Loucy (cell line): ENCODE measurements at regions not wholly inside any gene's neighbourhood (a gene's known extent, or its start where the extent isn't known, plus 50 kb on each side); places are given as distances from the start of the nearest gene placed in this dataset.
"Not testable (repeated sequence)": the region's sequence is repeated elsewhere in the genome, so short reads cannot be mapped to it uniquely, and the experiment has no call there.

Experiments used
- H2AFZ ChIP-seq: fragments of 200-600 bp; sonication (generic); 2 replicates; pipeline ENCODE4 v1.6.0; 2016; ENCODE audit warnings: antibody characterized with exemption, mild to moderate bottlenecking, low read length, moderate library complexity
- H3F3A ChIP-seq: fragments of 200-600 bp; 2 replicates; pipeline ENCODE4 v1.6.0; 2016; ENCODE audit warnings: antibody characterized with exemption, low read depth, mild to moderate bottlenecking
- H3K27me3 ChIP-seq: fragments of 200-600 bp; sonication (generic); 2 replicates; pipeline ENCODE4 v1.6.1; 2014; ENCODE audit warnings: low read length, mild to moderate bottlenecking; ENCODE audit not compliant: insufficient read depth, poor library complexity, severe bottlenecking
- H3K36me3 ChIP-seq: fragments of 200-600 bp; sonication (generic); 2 replicates; pipeline ENCODE4 v1.6.1; 2016; ENCODE audit warnings: low read length; ENCODE audit not compliant: insufficient read depth
- H3K4me1 ChIP-seq: fragments of 200-600 bp; sonication (generic); 2 replicates; pipeline ENCODE4 v1.5.1; 2014; ENCODE audit warnings: low read length, mild to moderate bottlenecking; ENCODE audit not compliant: insufficient read depth, poor library complexity, severe bottlenecking
- H3K4me2 ChIP-seq: fragments of 200-600 bp; sonication (generic); 2 replicates; pipeline ENCODE4 v1.6.0; 2014; ENCODE audit warnings: antibody characterized with exemption, low read length, low read depth, mild to moderate bottlenecking; ENCODE audit not compliant: poor library complexity, severe bottlenecking
- H3K4me3 ChIP-seq: fragments of 200-600 bp; sonication (generic); 2 replicates; pipeline ENCODE4 v1.5.1; 2014; ENCODE audit warnings: low read length, mild to moderate bottlenecking, mixed read lengths; ENCODE audit not compliant: poor library complexity, severe bottlenecking
- H3K79me2 ChIP-seq: fragments of 200-600 bp; sonication (generic); 2 replicates; pipeline ENCODE4 v1.6.1; 2014; ENCODE audit warnings: low read length; ENCODE audit not compliant: insufficient read depth
- H3K9ac ChIP-seq: fragments of 200-600 bp; sonication (generic); 2 replicates; pipeline ENCODE4 v1.6.0; 2014; ENCODE audit warnings: mild to moderate bottlenecking, low read depth, low read length, moderate library complexity; ENCODE audit not compliant: poor library complexity, severe bottlenecking
- H3K9me2 ChIP-seq: fragments of 200-600 bp; sonication (generic); replicated peaks from 2 replicates; pipeline ENCODE4 v1.6.1; 2016; ENCODE audit warnings: low read depth, low read length, mixed read lengths
- H3K9me3 ChIP-seq: fragments of 200-600 bp; sonication (generic); 2 replicates; pipeline ENCODE4 v1.6.1; 2014; ENCODE audit warnings: mild to moderate bottlenecking, antibody characterized with exemption, low read length, low read depth; ENCODE audit not compliant: insufficient read depth
- H4K20me1 ChIP-seq: fragments of 200-600 bp; sonication (generic); 2 replicates; pipeline ENCODE4 v1.6.0; 2014; ENCODE audit warnings: antibody characterized with exemption, low read length, mild to moderate bottlenecking; ENCODE audit not compliant: insufficient read depth, poor library complexity, severe bottlenecking
- EZH2phosphoT487 ChIP-seq: fragments of 200-600 bp; IDR thresholded peaks from 2 replicates; pipeline ENCODE4 v1.6.1; 2018; ENCODE audit warnings: antibody characterized with exemption, mild to moderate bottlenecking, moderate library complexity, borderline replicate concordance
- TF ChIP-seq, protein P1 (sequence below): fragments of 200-600 bp; sonication (generic); conservative IDR thresholded peaks from 2 replicates; pipeline ENCODE4 v1.5.1; 2014; ENCODE audit warnings: mild to moderate bottlenecking, antibody characterized with exemption, low read length

- TF ChIP-seq, protein P1, sequence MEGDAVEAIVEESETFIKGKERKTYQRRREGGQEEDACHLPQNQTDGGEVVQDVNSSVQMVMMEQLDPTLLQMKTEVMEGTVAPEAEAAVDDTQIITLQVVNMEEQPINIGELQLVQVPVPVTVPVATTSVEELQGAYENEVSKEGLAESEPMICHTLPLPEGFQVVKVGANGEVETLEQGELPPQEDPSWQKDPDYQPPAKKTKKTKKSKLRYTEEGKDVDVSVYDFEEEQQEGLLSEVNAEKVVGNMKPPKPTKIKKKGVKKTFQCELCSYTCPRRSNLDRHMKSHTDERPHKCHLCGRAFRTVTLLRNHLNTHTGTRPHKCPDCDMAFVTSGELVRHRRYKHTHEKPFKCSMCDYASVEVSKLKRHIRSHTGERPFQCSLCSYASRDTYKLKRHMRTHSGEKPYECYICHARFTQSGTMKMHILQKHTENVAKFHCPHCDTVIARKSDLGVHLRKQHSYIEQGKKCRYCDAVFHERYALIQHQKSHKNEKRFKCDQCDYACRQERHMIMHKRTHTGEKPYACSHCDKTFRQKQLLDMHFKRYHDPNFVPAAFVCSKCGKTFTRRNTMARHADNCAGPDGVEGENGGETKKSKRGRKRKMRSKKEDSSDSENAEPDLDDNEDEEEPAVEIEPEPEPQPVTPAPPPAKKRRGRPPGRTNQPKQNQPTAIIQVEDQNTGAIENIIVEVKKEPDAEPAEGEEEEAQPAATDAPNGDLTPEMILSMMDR: no peak
- no peak for TF ChIP-seq EZH2phosphoT487
- H3K79me2 ChIP-seq: no peaks in the 10 kb centered on the region
- no peaks in the 10 kb centered on the region for H3K36me3 ChIP-seq
- no peaks in the 10 kb centered on the region for H4K20me1 ChIP-seq
- no peaks in the 10 kb centered on the region for H3K9me3 ChIP-seq
- H2AFZ ChIP-seq: no peak overlapping the region
- H3K9me2 ChIP-seq: no peaks in the 10 kb centered on the region
- no peak overlapping the region for H3K4me2 ChIP-seq
- no peak overlapping the region for H3K9ac ChIP-seq
- H3K27me3 ChIP-seq: no peaks in the 10 kb centered on the region
- H3K4me1 ChIP-seq: no peaks in the 10 kb centered on the region
- H3F3A ChIP-seq: no peaks in the 10 kb centered on the region
- H3K4me3 ChIP-seq: no peak overlapping the region
Observed at GRCh38 chr6:12546410-12547002, 170.1 kb upstream of the PHACTR1 start.

DNA sequence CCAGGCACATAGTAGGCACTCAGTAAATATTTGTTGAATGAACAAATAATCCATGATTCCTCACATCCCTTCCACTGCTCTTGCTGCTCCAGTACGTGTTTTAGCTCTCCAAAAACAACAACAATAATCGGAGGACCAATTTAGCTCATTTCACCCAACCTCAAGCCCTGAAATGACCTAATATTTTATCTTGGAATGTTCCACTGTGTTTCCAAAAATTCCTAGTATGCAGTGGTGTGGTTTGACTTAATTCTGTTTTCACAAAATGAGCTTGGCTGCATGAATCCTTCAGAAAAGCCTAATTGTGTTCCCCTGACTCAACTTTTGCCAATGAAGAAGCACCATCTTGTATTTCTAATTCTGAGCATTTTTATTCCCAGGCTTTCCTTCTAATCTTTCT, 168.0 kb upstream of the PHACTR1 start:
- H3K4me1 ChIP-seq: no peaks in the 10 kb centered on the region
- no peak for TF ChIP-seq EZH2phosphoT487
- TF ChIP-seq, protein P1: no peak
- no peaks in the 10 kb centered on the region for H4K20me1 ChIP-seq
- no peaks in the 10 kb centered on the region for H3K27me3 ChIP-seq
- no peaks in the 10 kb centered on the region for H3F3A ChIP-seq
- H3K79me2 ChIP-seq: no peaks in the 10 kb centered on the region
- H3K9me2 ChIP-seq: no peaks in the 10 kb centered on the region
- no peaks in the 10 kb centered on the region for H3K9me3 ChIP-seq
- H3K4me3 ChIP-seq: no peak overlapping the region
- H3K4me2 ChIP-seq: no peak overlapping the region
- no peak overlapping the region for H3K9ac ChIP-seq
- H2AFZ ChIP-seq: no peak overlapping the region
- H3K36me3 ChIP-seq: no peaks in the 10 kb centered on the region

DNA sequence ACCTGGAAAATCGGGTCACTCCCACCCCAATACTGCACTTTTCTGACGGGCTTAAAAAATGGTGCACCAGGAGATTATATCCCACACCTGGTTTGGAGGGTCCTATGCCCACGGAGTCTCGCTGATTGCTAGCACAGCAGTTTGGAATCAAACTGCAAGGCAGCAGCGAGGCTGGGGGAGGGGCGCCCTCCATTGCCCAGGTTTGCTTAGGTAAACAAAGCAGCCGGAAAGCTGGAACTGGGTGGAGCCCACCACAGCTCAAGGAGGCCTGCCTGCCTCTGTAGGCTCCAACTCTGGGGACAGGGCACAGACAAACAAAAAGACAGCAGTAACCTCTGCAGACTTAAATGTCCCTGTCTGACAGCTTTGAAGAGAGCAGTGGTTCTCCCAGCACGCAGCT, 167.1 kb upstream of the PHACTR1 start:
- H3K4me2 ChIP-seq, H3K9me2 ChIP-seq: not testable (repeated sequence)

DNA sequence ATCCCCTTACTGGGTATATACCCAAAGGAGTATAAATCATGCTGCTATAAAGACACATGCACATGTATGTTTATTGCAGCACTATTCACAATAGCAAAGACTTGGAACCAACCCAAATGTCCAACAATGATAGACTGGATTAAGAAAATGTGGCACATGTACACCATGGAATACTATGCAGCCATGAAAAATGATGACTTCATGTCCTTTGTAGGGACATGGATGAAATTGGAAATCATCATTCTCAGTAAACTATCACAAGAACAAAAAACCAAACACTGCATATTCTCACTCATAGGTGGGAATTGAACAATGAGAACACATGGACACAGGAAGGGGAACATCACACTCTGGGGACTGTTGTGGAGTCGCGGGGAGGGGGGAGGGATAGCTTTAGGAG, 161.7 kb upstream of the PHACTR1 start:
- not testable (repeated sequence) for H3K9me3 ChIP-seq, H3K4me3 ChIP-seq, H3K27me3 ChIP-seq, H3K9me2 ChIP-seq, H3K4me2 ChIP-seq, H3K79me2 ChIP-seq, H3F3A ChIP-seq, H4K20me1 ChIP-seq, H3K36me3 ChIP-seq, H3K4me1 ChIP-seq, H3K9ac ChIP-seq, H2AFZ ChIP-seq

More for the DNA sequence above, 167.1 kb upstream of the PHACTR1 start:
- H3K9me3 ChIP-seq, H3K9ac ChIP-seq, H4K20me1 ChIP-seq, H3K4me1 ChIP-seq, H3K36me3 ChIP-seq, H3F3A ChIP-seq, H2AFZ ChIP-seq, H3K79me2 ChIP-seq, H3K4me3 ChIP-seq, H3K27me3 ChIP-seq: not testable (repeated sequence)
